Ascending aorta (tissue), 2 donors: ENCODE measurements at regions not wholly inside any gene's neighbourhood (a gene's known extent, or its start where the extent isn't known, plus 50 kb on each side); places are given as distances from the start of the nearest gene placed in this dataset.

Source experiments
- DNase-seq, 2 donors: peaks; one replicate each; pipeline ENCODE4 v3.0.0-alpha.2; 2019; ENCODE audit warnings: low spot score in 2 of 2
- H3K27ac ChIP-seq, 2 donors: fragments of 200-600 bp; sonication (generic); one replicate each; pipeline ENCODE4 v1.5.1; 2016 to 2017; ENCODE audit warnings: mild to moderate bottlenecking in 1 of 2
- H3K27me3 ChIP-seq: fragments of 200-600 bp; sonication (generic); one replicate; pipeline ENCODE4 v1.5.1; 2017
- H3K36me3 ChIP-seq, 2 donors: fragments of 200-600 bp; sonication (generic); one replicate each; pipeline ENCODE4 v1.5.1; 2016
- H3K4me1 ChIP-seq, 2 donors: fragments of 200-600 bp; sonication (generic); one replicate each; pipeline ENCODE4 v1.5.1; 2016 to 2017; ENCODE audit warnings: mild to moderate bottlenecking in 1 of 2
- H3K4me3 ChIP-seq, 2 donors: fragments of 200-600 bp; sonication (generic); one replicate each; pipeline ENCODE4 v1.5.1; 2016 to 2017; ENCODE audit warnings: mild to moderate bottlenecking in 1 of 2
- H3K9me3 ChIP-seq, 2 donors: fragments of 200-600 bp; sonication (generic); one replicate each; pipeline ENCODE4 v1.5.1; 2016
- CTCF ChIP-seq, 3 experiments: fragments of 200-600 bp in 2 of 3; fragments of 450-650 bp in 1 of 3; sonication (generic) in 2 of 3; IDR thresholded peaks; one replicate each; pipeline ENCODE4 v1.5.1; 2016 to 2019; ENCODE audit warnings: antibody characterized with exemption in 3 of 3, mild to moderate bottlenecking in 1 of 3, moderate library complexity in 1 of 3
- intact Hi-C: fragments of 100-400 bp; cut with DNase I; formaldehyde crosslinking; loops from one replicate; pipeline ENCODE4 v1.15.1; 2023

GRCh38 chr12:107225635-107226034 lies 132.3 kb upstream of the CRY1 start:
- Histone ChIP-seq H3K36me3 (no peaks in the 10 kb centered on the region), H3K27ac (no peak overlapping the region), H3K9me3 (no peaks in the 10 kb centered on the region), H3K4me1 (no peaks in the 10 kb centered on the region), H3K4me3 (no peak overlapping the region), H3K27me3 (no peaks in the 10 kb centered on the region)
- TF ChIP-seq CTCF (IDR thresholded peaks at IDR 0.05) = no peak
- DNase-seq = no peak
- intact Hi-C loops = no loop called here

- Histone ChIP-seq H3K9me3 (no peaks in the 10 kb centered on the region), H3K4me3 (no peak overlapping the region), H3K27ac (no peak overlapping the region), H3K27me3 (no peaks in the 10 kb centered on the region), H3K36me3 (no peaks in the 10 kb centered on the region), H3K4me1 (no peaks in the 10 kb centered on the region)
- TF ChIP-seq CTCF (IDR thresholded peaks at IDR 0.05) = no peak
- intact Hi-C loops = no loop called here
- DNase-seq = no peak
Observed at GRCh38 chr12:107226126-107226525, 132.8 kb upstream of the CRY1 start.

- Histone ChIP-seq H3K4me1 (no peaks in the 10 kb centered on the region), H3K36me3 (no peaks in the 10 kb centered on the region), H3K4me3 (no peak overlapping the region), H3K9me3 (no peaks in the 10 kb centered on the region), H3K27ac (no peak overlapping the region), H3K27me3 (no peaks in the 10 kb centered on the region)
- intact Hi-C loops = no loop called here
- DNase-seq = no peak
- TF ChIP-seq CTCF (IDR thresholded peaks at IDR 0.05) = no peak
Observed at GRCh38 chr12:107228076-107228475, 134.7 kb upstream of the CRY1 start.

GRCh38 chr12:107229827-107230226 lies 136.5 kb upstream of the CRY1 start:
- DNase-seq = no peak
- no peak overlapping the region for H3K4me3 ChIP-seq
- no peaks in the 10 kb centered on the region for H3K36me3 ChIP-seq
- no peaks in the 10 kb centered on the region for H3K27me3 ChIP-seq
- H3K4me1 ChIP-seq = no peaks in the 10 kb centered on the region
- no peak for TF ChIP-seq CTCF (IDR thresholded peaks at IDR 0.05)
- intact Hi-C loops = no loop called here
- H3K27ac ChIP-seq = no peak overlapping the region
- no peaks in the 10 kb centered on the region for H3K9me3 ChIP-seq

GRCh38 chr12:107231303-107231702 lies 138.0 kb upstream of the CRY1 start:
- no peaks in the 10 kb centered on the region for H3K9me3 ChIP-seq
- no peaks in the 10 kb centered on the region for H3K36me3 ChIP-seq
- DNase-seq = no peak
- no peaks in the 10 kb centered on the region for H3K4me1 ChIP-seq
- TF ChIP-seq CTCF (IDR thresholded peaks at IDR 0.05) = no peak
- H3K27me3 ChIP-seq = no peaks in the 10 kb centered on the region
- H3K27ac ChIP-seq = no peak overlapping the region
- H3K4me3 ChIP-seq = no peak overlapping the region
- intact Hi-C loops = no loop called here

GRCh38 chr12:107233551-107233950 lies 140.2 kb upstream of the CRY1 start:
- Histone ChIP-seq H3K36me3 (no peaks in the 10 kb centered on the region), H3K4me1 (no peaks in the 10 kb centered on the region)
- DNase-seq = no peak

More at GRCh38 chr12:107233551-107233950, 140.2 kb upstream of the CRY1 start:
- Histone ChIP-seq H3K27me3 (no peaks in the 10 kb centered on the region), H3K27ac (no peak overlapping the region), H3K9me3 (no peaks in the 10 kb centered on the region), H3K4me3 (no peak overlapping the region)
- TF ChIP-seq CTCF (IDR thresholded peaks at IDR 0.05) = no peak
- intact Hi-C loops = no loop called here
